Heart left ventricle (tissue), 13 donors: ENCODE measurements at regions not wholly inside any gene's neighbourhood (a gene's known extent, or its start where the extent isn't known, plus 50 kb on each side); places are given as distances from the start of the nearest gene placed in this dataset.

Experiments used
- CTCF ChIP-seq, 12 donors: fragments of 200-600 bp; sonication (generic) in 4 of 12; IDR thresholded peaks; one replicate each; pipeline versions ENCODE4 v1.5.0 to v1.8.0; 2018 to 2022; ENCODE audit warnings: antibody characterized with exemption in 12 of 12, mild to moderate bottlenecking in 5 of 12
- POLR2A ChIP-seq, 2 donors: fragments of 450-650 bp; IDR thresholded peaks; one replicate each; pipeline ENCODE4 v1.6.1; 2017; ENCODE audit warnings: antibody characterized with exemption in 2 of 2, mild to moderate bottlenecking in 2 of 2, moderate library complexity in 2 of 2
- donor health status: ischemic (EF 13 %, LVEDD 7.1; RV severe dilation, severe dysfunction).
- donor health status: DM: no; HTN: yes; CAD: no.
- donor health status: DM: no; HTN: no; CAD: no.
- donor health status: ischemic (EF 25% LVEDD 6.9; RV normal size, moderate dysfunction).
- donor health status: ischemic (EF 25% LVEDD 5.7; RV mildly dilated, moderate dysfunction).
- donor health status: ischemic (EF 35%, LVEDD 5.7; RV mildly dilated, moderate dysfunction).
- donor health status: nonischemic (EF 11% LVEDD 7.7; RV severe dilation, severe dysfunction).
- donor health status: DM: yes; HTN: yes; CAD: no.
- donor health status: PGD.
- donor health status: ischemic (EF 29% LVEDD 5.4; RV normal size, mild dysfunction).
- donor health status: nonischemic (EF 23%, LVEDD 6.1; RV moderate dilation, normal function).

- no peak for TF ChIP-seq CTCF (IDR thresholded peaks at IDR 0.05)
- no peak for TF ChIP-seq POLR2A (IDR thresholded peaks at IDR 0.05)
Observed at GRCh38 chr10:131587976-131588680, 276.6 kb upstream of the TCERG1L start.
